ENCODE measurements at regions not wholly inside any gene's neighbourhood (a gene's known extent, or its start where the extent isn't known, plus 50 kb on each side); places are given as distances from the start of the nearest gene placed in this dataset.

DNA sequence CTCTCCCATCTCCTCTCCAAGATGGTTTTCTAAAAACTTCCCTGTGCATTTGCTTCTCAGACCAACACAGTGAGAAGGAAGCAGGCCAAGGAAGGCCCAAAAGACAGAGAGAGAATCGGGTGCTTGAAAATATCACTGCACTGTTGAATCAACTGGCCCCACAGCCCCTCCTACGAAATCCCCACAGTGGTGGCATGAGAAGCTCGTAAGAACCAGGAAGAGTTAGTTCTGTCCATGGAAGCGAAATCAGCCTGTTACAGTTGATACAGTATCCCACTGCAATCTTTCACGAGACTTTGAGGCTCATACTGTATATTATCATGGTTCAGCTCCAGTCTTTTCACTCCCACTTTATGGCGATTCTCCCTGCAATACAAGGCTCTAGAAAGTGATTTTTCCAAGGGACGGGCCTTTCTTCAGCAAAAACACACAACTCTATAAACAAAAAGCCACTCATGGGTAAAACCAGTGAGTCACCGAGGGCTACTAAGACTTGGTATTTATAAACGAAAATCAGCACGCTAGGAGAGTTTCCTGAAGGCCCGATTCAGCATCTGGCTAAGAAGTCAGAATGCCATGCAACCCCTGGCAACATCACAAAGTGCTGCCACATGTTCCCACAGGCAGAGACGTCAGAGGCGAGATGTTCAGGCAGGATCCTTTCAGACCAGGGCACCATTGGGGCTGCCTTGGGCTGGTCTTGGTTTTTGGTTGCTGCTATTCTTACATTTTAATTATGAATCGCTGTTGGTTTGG lies 185.7 kb downstream of the IRX5 start:
- DNase-seq (ENCODE audit: low spot score) = no peak

DNA sequence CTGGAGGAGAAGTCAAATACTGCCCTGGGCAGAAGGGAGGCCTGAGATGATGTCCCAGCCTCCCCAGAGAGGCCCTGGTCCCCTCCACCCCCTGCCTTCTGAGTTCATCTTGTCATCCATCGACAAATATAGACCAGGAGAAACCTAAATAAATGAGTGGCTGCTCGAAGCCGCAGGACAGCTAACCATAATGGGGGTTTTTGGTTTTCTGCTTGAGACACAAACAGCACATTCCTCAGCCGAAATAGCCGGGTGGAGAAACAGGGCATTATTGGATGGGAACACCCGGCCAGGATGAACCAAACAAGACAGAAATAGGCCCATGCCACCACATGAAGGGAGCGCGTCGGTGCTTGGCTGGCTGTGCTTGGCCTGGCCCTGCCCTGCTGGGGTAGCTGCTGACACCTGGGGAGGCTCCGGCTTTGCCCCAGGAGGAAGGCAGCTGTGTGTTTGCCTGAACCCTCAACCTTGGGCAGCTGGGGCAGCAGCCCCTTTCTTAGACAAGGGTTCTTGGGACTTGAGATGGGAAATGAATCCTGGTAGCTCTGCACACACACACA lies 188.1 kb downstream of the IRX5 start:
- no peak for DNase-seq (ENCODE audit: low spot score)

DNA sequence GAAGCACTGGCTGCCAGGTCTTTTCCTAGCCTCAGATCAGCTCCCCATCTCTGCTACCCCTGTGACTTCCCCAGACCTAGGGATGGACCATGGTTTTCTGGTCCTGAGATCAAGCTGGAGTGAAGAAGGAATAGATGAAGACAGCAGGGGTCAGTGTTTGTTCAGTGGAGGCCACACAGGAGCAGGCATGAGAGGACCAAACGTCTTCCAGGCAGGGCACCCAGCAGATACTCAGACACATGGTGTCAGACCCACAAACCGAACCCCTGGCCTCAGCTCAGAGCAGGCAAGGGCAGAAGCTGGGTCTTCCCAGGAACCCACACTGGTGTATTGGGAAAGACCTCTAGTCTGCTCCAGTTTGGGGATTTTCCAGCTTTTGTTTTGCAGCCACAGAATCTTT lies 189.7 kb downstream of the IRX5 start:
- DNase-seq (ENCODE audit: low spot score) = peak; percentile 12

DNA sequence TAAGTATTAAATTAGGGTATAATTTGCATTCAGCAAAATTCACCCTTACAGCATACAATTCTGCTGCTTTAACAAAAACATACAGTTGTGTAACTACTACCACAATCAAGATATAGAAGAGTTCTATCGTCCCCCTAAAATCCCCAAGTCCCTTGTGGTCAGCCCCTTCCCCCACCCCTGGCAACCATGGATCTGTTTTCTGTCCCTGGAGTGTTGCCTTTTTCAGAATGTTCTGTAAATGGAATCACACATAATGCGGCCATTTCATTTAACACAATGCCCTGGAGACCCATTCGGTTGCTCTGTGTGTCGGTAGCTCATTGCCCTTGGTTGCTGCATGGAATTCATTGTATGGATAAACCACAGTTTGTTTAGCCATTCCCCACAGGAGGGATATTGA lies 190.2 kb downstream of the IRX5 start:
- DNase-seq (ENCODE audit: low spot score) = no peak

DNA sequence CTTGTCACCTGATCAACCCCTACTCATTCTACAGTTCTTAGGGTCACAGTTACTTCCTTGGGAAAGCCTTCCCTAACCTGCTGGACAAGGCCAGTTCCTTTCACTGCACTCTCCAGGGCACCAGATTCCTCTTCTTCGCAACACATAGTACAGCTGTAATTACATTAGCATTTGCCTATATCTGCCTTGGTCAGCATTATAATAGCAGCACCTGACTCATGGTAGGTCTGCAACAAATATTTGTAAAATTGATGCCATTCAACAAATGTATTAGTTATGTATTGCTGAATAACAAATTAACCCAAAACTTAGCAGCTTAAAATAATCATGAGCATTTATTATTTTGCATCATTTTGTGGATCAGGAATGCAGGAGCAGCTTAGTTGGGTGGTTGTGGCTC lies 193.0 kb downstream of the IRX5 start:
- DNase-seq (ENCODE audit: low spot score) = no peak

DNA sequence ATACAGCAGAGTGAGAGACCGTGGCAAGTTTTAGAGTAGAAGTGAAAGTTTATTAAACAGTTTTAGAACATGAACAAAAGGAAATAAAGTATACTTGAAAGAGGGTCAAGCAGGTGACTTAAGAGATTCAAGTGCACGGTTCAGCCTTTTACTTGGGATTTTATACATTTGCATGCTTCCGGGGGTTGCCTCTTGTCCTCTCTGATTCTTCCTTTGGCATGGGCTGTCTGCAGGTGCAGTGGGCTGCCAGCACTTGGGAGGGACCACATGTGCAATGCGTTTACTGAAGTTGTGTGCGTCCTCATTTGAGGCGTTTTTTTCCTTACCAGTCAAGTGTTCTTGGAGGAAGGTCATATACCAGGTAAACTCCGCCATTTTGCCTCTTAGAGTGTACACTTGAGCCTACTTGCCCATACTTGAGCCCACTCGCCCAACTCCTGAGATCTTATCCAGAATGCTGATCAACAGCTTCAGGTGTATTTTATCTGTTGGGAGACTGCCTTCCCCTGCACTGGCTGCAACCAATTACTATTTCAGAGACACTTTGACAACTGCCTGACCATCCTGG lies 195.2 kb downstream of the IRX5 start:
- DNase-seq (ENCODE audit: low spot score) = no peak

DNA sequence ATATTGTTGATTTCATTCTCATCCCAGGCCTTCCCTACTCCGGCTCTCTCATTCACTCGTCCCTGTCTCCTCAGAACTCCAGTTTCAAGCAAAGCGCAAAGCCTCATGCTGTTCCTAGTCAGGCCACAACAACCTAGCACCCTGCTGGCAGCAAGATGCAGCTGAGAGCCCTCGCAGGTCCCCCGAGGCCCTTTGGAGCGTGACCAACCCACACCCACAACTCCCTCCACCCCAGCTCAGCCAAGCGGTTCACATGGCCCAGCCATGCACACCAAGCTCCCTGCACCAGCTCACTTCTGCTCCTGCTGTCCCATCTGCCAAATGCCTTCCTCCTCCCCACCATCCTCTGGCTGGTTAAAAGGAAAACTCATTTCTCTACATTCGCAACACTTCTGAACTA lies 195.8 kb downstream of the IRX5 start:
- DNase-seq (ENCODE audit: low spot score) = no peak

DNA sequence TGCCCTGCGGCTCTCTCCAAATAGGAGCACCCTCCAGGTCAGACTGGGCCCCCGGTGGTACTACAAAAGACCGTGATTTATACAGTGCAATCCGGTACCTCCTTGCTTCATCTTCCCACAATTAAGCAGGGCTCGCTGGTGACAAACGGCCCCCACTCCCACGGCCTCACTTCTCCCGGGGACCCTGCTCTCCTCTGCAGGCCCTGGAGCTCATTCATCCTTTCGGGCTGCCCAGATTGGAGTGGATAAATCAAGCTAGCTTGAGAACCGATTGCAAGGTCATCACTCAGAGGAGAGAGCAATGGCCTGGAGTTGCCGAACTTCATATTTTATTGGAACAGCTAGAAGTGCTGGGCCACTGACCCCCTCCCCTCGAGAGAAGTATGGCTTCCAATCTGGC lies 193.5 kb upstream of the IRX6 start:
- no peak for DNase-seq (ENCODE audit: low spot score)

DNA sequence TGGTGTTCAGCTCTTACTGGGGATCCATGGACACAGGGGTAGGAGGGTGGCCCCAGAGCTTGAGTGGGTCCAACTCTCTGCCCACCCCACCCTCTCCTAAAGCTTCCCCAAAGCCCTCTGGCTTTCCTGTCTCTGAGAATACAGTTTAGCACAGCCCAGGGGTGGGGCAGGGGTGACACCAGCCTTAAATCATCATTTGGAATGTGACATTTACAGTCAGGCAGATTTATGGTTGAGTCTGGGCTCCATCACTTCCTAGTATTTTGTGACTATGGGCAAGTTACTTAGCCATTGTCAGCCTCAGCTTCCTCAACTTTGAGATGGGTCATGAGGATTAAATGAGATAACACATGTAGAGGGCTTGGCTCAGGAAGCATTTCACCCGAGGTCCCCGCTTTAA lies 193.1 kb upstream of the IRX6 start:
- no peak for DNase-seq (ENCODE audit: low spot score)

DNA sequence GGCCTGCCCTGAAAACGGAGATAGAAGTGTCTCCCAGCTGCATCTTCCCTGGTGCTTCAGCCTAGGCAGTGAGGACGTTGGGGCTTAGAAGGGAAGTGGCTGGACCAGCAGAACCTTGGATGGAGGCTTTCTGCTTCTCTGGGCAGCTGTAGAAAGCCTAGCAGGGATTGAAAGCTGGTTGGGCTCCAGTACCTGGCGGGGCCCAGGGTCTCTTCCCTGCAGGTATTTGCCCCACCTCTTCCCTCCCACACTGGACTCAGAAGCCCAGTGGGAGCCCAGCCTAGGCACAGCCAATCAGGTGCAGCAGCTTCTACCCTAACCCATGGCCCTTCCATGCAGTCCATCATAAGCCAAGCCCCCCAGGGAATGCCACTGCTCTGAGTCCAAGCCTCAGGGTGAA lies 190.3 kb upstream of the IRX6 start:
- no peak for DNase-seq (ENCODE audit: low spot score)

DNA sequence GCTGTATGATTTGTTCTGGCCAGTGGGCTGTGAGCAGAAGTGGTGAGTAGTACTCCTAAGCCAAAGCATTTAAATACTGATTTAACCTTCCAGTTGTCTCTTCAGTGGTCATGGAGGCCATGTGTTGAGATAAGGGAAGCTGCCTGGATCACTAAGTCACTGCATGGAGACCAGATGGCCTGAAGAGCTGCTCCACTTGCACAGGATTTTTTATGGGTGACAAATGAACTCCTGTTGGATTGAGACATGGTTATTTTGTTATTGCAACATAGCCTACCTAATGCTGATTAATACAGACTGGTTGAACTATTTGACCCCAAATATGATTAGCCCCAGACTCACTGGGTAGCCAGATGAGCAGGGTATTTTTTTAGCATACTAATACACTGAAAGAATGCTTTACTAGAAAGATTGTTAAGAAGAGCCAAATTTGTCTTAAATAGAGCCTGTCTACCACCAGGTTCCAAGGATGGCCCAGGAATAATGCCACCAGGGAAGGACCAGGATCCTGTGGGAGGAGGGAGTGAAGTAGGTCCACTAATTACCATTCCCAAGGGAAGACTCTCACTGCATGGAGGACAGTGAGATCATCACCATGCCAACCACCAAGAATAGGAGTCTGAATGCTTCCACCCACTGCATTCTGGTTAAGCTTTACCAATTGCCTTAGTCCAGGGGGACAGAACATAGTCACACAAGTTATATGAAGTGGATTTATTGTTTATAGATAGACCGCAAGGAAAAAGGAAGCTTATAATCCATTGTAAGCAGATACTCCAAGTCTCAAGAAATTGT lies 187.4 kb upstream of the IRX6 start:
- DNase-seq (ENCODE audit: low spot score) = no peak

DNA sequence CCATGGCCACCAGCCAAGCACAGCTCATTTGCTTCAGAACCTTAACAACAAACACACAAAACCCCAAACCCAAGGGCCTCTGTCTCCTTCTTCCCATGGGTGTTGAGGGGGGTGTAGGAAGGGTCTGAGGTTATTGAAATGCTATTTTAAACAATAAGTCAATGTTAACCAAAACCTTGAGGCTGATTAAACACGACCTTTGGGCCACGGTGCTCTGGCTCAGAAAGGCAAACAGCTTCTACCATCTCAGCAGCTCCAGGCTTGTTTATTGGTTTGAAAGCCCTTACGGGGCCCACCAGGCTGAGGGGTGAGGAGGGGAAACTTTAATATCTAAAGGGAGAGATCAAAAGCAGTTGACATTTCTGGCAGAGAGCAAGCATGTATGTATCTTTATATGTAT lies 185.7 kb upstream of the IRX6 start:
- DNase-seq (ENCODE audit: low spot score) = no peak

DNA sequence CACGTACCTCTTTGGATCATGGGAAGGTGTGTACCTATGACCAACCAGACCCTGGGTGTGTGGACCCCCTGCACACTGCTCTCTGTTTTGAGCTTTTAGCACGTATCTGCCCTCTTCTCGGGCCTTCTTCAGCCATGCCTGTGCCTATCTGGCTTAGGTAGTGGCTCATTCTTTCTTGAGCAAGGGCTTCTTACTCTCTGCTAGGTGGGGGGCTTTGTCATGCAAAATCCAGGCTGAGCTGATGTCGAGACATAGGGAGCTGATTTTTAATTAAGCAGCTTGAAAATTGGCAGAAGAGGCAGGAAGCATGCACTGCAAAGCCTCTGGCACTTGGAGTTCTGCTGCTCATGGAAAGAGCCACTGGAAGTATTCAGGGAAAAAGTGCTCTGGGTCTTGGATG lies 181.6 kb upstream of the IRX6 start:
- DNase-seq (ENCODE audit: low spot score) = no peak

DNA sequence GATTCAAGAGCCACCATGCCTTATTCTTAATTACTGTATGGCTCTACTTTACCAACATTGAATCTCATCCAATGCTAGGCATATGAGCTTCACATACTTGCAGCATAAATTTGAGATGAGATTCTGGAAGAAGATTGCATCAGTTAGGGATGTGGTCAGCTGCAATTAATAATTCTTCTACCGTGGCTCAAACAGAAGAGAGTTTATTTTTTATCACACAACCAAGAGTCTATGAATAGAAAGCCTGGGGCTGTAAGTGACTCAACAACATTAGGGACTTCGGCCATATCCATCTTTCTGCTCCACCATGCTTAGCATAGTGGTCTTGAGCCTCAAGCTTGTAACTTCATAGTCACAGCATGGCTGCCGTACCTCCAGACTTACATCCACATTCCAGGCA lies 179.4 kb upstream of the IRX6 start:
- no peak for DNase-seq (ENCODE audit: low spot score)

DNA sequence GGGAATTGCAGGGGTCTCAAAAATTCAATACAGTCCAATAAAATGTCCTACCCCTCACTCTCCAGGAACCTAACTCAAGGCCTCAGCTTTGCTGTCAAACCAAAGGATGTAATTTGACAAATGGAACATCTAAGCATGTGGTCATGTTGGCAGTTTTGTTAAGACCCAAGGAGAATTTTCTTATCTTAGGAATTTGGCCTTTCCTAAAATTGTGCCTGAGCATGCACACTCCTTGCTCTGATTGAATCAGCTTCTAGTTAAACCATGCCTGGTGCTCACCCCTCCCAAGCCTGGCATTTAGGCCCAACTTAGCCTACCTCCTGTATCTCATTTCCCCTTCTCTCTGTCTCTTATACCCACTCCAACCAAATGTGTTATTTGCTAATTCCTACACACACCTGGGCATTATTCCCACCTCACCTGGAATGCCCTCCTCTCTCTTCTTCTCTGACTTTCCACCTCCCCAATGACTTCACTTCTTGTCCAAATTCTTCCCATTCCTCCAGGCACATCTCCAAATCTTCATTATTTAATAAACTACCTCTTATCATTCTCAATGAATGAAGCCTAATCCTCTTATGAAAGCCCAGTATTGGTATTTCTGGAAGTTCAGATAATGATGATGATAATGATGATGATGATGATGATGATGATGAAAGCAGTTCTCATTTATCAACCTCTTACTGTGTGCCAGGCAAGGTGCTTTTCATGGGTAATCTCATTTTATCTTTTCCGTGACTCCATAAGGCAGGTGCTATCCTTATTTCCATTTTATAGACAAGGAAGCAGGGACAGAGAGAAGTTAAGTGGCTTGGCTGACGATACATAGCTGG lies 178.0 kb upstream of the IRX6 start:
- DNase-seq (ENCODE audit: low spot score) = no peak

DNA sequence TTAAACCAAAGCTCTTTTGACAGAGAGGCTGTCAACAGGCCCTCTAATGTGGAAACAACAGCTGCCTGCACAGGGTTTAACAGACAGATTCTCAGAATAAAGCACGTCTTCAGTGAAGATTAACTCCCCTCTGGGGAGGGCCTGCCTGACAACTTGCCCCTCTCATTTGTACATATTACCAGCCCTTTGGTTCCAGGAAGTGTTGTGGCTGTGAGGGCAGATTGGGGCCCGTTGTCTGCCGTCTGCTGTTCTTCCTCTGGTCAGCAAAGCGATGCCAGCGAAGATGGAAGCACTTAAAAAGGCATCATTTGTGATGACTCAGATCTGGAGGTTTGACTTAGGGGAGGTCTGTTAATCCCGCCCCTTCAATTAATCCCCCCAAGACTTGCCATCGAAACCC lies 177.0 kb upstream of the IRX6 start:
- DNase-seq (ENCODE audit: low spot score) = no peak

DNA sequence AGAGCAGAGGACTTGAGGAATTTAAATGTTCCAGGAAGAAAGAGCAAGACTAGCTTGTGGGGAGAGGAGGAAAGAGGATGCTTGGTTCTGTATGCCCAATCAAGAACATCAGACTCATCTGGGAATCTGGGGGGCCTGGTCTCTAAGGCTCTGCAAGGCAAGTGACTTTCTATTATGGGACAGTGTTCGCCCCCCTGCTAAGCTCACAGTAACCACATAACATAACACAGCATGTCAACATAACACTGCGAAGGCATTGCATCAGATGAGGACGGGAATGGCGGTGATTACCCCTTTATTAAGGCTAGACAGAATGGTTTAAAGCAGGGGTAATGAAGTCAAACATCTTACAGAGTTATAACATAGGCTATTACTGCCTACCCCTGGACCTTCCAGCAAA lies 176.6 kb upstream of the IRX6 start:
- no peak for DNase-seq (ENCODE audit: low spot score)

DNA sequence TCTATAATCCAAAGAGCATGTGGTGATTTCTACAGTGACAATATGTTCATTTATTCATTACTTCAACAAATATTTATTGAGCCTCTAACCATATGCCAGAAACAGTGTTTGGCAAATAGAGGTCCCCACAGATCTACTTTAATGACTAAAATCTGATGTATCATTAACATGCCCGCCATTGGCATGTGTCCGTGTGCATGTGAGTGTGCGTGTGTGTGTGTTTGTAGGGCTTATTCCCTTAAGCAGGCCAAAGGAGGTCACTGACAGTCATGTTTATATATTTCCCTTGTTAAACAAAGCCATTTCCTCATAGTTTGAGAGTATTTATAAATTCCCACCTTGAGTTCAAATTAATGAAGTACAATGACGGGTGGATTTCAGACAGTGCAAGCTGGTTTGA lies 174.4 kb upstream of the IRX6 start:
- DNase-seq (ENCODE audit: low spot score) = no peak

DNA sequence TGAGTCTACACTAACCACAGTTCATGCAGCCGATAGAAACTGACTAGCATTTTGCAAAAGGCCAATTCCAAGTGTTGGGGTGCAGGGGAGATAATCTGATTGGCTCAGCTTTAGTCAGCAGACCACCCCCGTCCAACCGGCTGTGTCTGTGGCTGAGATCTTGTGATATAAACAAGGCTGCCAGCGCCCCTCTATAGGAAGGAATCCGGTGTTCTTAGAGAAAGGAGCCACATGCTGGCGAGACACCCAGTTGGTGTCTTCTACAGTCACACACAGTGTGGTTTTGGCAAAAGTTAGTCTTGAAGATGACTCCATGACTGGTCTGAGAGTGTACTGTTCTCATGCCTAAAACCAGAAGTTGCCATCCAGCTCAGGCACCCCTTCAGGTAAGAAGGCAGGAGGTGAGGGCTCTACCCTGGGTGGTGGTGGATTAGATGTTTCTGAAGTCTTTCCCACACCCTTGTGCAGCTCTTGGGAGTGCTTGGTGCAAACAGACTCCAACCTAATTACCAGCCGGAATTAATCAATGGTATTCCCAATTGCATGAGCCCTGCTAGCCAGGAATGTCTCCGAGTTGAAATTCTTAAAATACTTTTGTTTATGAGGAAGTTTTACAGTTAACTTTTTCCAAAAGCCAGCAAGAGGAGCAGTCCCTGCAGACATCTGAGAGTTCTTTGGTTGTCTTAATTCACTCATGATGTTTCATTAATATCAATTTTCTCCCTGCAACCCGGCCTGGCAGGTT lies 172.3 kb upstream of the IRX6 start:
- DNase-seq (ENCODE audit: low spot score) = no peak

DNA sequence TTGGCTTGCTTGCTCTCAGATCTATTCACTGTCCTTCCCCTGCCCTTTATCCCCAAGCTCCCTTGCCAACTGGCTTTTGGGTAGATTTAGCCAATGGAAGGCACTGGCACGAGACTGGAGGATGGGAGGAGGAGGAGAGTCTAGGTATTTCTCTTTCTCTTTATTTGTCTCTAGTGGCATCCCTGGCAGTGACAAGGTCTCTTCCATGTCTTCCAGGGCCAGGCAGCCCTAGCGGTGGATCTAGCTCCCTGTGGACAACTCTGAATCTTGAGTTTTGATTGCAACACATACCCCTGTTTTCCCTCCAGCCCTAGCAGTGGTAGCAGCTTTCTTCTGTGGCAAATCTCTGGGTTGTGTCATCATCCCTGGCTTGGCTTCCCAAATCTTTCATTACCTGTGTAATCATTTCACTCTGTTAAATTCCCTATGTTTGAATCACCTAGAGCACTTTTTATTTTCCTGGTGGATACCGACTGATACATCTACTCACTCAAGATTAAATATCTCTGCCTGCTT lies 171.1 kb upstream of the IRX6 start:
- no peak for DNase-seq (ENCODE audit: low spot score)

DNA sequence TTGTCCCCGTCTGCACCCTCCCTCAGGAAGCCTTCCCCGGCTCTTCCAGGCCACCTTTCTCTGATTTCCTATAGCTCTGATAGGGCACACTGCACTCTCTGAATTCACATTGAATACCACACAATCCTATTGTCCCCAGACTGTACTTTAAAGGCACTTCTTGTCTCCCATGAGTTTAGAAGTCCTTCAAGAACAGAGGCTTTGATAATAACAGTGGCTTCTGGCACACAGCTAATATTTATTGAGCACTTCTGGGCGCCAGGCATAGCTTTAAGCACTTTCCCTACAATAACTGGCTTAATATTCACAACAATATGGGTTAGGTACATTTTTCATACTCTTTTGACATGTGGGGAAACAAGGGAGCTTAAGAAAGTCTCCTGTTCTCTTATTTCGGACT lies 169.7 kb upstream of the IRX6 start:
- no peak for DNase-seq (ENCODE audit: low spot score)
